GM13976 (cell line): ENCODE measurements at regions not wholly inside any gene's neighbourhood (a gene's known extent, or its start where the extent isn't known, plus 50 kb on each side); places are given as distances from the start of the nearest gene placed in this dataset.

Experiments used
- DNase-seq: peaks from one replicate; pipeline ENCODE4 v3.0.0; 2012; ENCODE audit warnings: low spot score
- CTCF ChIP-seq: IDR thresholded peaks from 2 replicates; pipeline ENCODE4 v1.5.1; 2012; ENCODE audit warnings: borderline replicate concordance, mild to moderate bottlenecking; ENCODE audit not compliant: insufficient read depth; ENCODE audit errors: extremely low read depth, missing control alignments, control extremely low read depth
- in situ Hi-C: fragments of 300-500 bp; cut with MboI; formaldehyde crosslinking; loops from one replicate; pipeline ENCODE4 v1.12.0; 2022; ENCODE audit warnings: low sequenced_read_pairs, mixed read lengths, inconsistent platforms; ENCODE audit not compliant: unreplicated experiment

GRCh38 chr2:106311041-106311370 is 116.9 kb upstream of the UXS1 start:
- no peak for TF ChIP-seq CTCF
- DNase-seq, result no peak
- in situ Hi-C loops, result no loop called here

- TF ChIP-seq CTCF, result no peak
- in situ Hi-C loops, result no loop called here
- DNase-seq, result no peak
Measured at GRCh38 chr2:106307860-106308259, 113.8 kb upstream of the UXS1 start.

DNA sequence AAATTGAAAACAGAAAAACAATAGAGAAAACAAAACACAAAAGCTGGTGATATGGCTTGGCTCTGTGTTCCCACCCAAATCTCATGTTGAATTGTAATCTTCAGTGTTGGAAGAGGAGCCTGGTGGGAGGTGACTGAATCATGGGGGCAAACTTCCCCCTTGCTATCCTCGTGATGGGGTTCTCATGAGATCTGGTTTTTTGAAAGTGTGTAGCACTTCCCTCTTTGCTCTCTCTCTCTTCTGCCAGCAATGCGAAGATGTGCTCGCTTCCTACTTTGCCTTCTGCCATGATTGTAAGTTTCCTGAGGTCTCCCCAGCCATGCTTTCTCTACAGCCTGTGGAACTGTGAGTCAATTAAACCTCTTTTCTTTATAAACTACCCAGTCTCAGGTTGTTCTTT is 112.3 kb upstream of the UXS1 start:
- TF ChIP-seq CTCF, result no peak
- in situ Hi-C loops, result no loop called here
- DNase-seq, result no peak

- DNase-seq, result no peak
- in situ Hi-C loops, result no loop called here
- TF ChIP-seq CTCF, result no peak
Measured at GRCh38 chr2:106304612-106305184, 110.6 kb upstream of the UXS1 start.

- TF ChIP-seq CTCF, result no peak
- in situ Hi-C loops, result no loop called here
Measured at GRCh38 chr2:106299696-106300095, 105.6 kb upstream of the UXS1 start.

DNA sequence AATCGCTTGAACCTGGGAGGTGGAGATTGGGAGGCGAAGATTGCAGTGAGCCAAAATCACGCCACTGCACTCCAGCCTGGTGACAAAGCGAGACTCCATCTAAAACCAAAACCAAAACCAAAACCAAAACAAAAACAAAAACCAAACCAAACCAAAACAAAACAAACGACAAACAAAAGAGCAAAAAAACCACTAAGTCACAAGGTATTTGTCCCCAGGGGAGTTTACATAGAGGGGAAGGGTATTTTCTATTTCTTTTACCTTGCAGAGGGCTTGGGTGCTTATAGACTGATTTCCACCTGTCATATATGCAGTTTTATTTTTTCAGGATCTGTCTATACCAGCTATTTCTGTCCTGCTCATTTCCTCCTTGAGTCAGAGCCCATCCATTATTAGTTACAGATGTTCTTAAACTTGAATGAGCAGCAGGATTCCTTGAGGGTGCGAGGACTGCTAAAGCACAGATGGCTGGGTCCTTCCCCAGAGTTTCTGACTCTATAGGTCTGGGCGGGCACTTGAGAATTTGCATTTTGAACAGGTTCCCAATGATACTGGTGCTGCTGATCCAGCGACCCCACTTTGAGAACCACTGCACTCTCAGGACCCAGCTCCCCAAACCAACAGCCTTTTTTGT is 102.2 kb upstream of the UXS1 start:
- TF ChIP-seq CTCF, result no peak
- DNase-seq, result no peak
- in situ Hi-C loops, result no loop called here

More at GRCh38 chr2:106299696-106300095, 105.6 kb upstream of the UXS1 start:
- no peak for DNase-seq
